ENCODE measurements at regions not wholly inside any gene's neighbourhood (a gene's known extent, or its start where the extent isn't known, plus 50 kb on each side); places are given as distances from the start of the nearest gene placed in this dataset.

- Histone ChIP-seq H3K27me3 (replicated peaks; ENCODE audit: control insufficient read depth, insufficient read depth, low read length) (no peaks in the 10 kb centered on the region; the same call in 1 of the 2 replicates), H3K4me1 (no peaks in the 10 kb centered on the region), H3K36me3 (ENCODE audit: control insufficient read depth, insufficient read depth, low read length) (no peaks in the 10 kb centered on the region), H3K4me3 (ENCODE audit: low read depth, low read length) (no peak overlapping the region), H3K9me3 (no peaks in the 10 kb centered on the region)
- no peaks in the 10 kb centered on the region for H3K9me3 Mint-ChIP-seq (ENCODE audit: unreplicated experiment)
- intact Hi-C loops (cut with micrococcal nuclease; ENCODE audit: unreplicated experiment) = no loop called here
- no peaks in the 10 kb centered on the region for H3K4me1 Mint-ChIP-seq (ENCODE audit: low read depth, unreplicated experiment)
- BruUV-seq (replicated peaks) = no TSS peak
- TF ChIP-seq, protein P1, sequence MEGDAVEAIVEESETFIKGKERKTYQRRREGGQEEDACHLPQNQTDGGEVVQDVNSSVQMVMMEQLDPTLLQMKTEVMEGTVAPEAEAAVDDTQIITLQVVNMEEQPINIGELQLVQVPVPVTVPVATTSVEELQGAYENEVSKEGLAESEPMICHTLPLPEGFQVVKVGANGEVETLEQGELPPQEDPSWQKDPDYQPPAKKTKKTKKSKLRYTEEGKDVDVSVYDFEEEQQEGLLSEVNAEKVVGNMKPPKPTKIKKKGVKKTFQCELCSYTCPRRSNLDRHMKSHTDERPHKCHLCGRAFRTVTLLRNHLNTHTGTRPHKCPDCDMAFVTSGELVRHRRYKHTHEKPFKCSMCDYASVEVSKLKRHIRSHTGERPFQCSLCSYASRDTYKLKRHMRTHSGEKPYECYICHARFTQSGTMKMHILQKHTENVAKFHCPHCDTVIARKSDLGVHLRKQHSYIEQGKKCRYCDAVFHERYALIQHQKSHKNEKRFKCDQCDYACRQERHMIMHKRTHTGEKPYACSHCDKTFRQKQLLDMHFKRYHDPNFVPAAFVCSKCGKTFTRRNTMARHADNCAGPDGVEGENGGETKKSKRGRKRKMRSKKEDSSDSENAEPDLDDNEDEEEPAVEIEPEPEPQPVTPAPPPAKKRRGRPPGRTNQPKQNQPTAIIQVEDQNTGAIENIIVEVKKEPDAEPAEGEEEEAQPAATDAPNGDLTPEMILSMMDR (IDR thresholded peaks at IDR 0.05; ENCODE audit: insufficient read depth in 1 of 2, low read depth in 1 of 2, low read length in 1 of 2, severe bottlenecking in 1 of 2, unreplicated experiment in 1 of 2) = no peak
- CTCF ChIA-PET = no interaction called here
- H3K27me3 Mint-ChIP-seq (ENCODE audit: insufficient read depth, unreplicated experiment) = peaks cover 12% of the 10 kb centered on the region
- no peaks in the 10 kb centered on the region for H3K36me3 Mint-ChIP-seq (ENCODE audit: insufficient read depth, unreplicated experiment)
- no peak overlapping the region for H3K27ac Mint-ChIP-seq (ENCODE audit: unreplicated experiment)
- no peak overlapping the region for H3K4me3 Mint-ChIP-seq (ENCODE audit: unreplicated experiment)
- POLR2A ChIA-PET = no interaction called here
- no peak for DNase-seq
Observed at GRCh38 chr7:41818765-41819398, 116.0 kb upstream of the INHBA start.

DNA sequence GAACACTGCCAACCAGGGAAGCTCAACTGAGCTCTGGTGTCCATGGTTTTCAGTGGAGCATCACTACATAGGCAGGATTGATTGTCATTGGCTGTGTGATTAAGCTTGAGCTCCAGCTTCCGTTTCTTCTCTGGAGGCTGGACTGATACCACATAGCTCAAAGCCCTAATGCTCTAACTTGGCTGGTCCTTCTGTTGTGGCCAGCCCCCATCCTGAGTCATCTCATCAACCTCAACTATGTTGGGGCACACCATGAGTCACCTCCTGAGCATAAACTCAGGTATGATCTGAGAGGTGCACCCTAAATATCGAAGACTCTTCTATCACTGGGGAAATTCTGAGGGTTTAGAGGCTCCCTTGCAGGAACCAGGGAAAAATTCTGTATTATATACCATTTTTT is 114.5 kb upstream of the INHBA start:
- H3K27me3 ChIP-seq (replicated peaks; ENCODE audit: control insufficient read depth, insufficient read depth, low read length) = peaks cover 2% of the 10 kb centered on the region
- H3K4me3 ChIP-seq (ENCODE audit: low read depth, low read length) = no peak overlapping the region
- Mint-ChIP-seq H3K4me3 (ENCODE audit: unreplicated experiment) (no peak overlapping the region), H3K36me3 (ENCODE audit: insufficient read depth, unreplicated experiment) (no peaks in the 10 kb centered on the region), H3K27ac (ENCODE audit: unreplicated experiment) (no peak overlapping the region), H3K9me3 (ENCODE audit: unreplicated experiment) (no peaks in the 10 kb centered on the region), H3K27me3 (ENCODE audit: insufficient read depth, unreplicated experiment) (peaks cover 21% of the 10 kb centered on the region), H3K4me1 (ENCODE audit: low read depth, unreplicated experiment) (no peaks in the 10 kb centered on the region)
- POLR2A ChIA-PET = no interaction called here
- intact Hi-C loops (cut with micrococcal nuclease; ENCODE audit: unreplicated experiment) = no loop called here
- no peak for DNase-seq
- no peaks in the 10 kb centered on the region for H3K9me3 ChIP-seq
- no peaks in the 10 kb centered on the region for H3K36me3 ChIP-seq (ENCODE audit: control insufficient read depth, insufficient read depth, low read length)
- H3K4me1 ChIP-seq = no peaks in the 10 kb centered on the region
- TF ChIP-seq, protein P1 (IDR thresholded peaks at IDR 0.05; ENCODE audit: insufficient read depth in 1 of 2, low read depth in 1 of 2, low read length in 1 of 2, severe bottlenecking in 1 of 2, unreplicated experiment in 1 of 2) = no peak
- CTCF ChIA-PET = no interaction called here
- BruUV-seq (replicated peaks) = no TSS peak

- Mint-ChIP-seq H3K27me3 (ENCODE audit: insufficient read depth, unreplicated experiment) (peaks cover 19% of the 10 kb centered on the region), H3K4me3 (ENCODE audit: unreplicated experiment) (no peak overlapping the region), H3K9me3 (ENCODE audit: unreplicated experiment) (no peaks in the 10 kb centered on the region), H3K36me3 (ENCODE audit: insufficient read depth, unreplicated experiment) (no peaks in the 10 kb centered on the region), H3K4me1 (ENCODE audit: low read depth, unreplicated experiment) (no peaks in the 10 kb centered on the region), H3K27ac (ENCODE audit: unreplicated experiment) (no peak overlapping the region)
- BruUV-seq (replicated peaks) = no TSS peak
- CTCF ChIA-PET = no interaction called here
- DNase-seq = no peak
- intact Hi-C loops (cut with micrococcal nuclease; ENCODE audit: unreplicated experiment) = no loop called here
- Histone ChIP-seq H3K9me3 (no peaks in the 10 kb centered on the region), H3K4me3 (ENCODE audit: low read depth, low read length) (no peak overlapping the region), H3K36me3 (ENCODE audit: control insufficient read depth, insufficient read depth, low read length) (no peaks in the 10 kb centered on the region), H3K27me3 (replicated peaks; ENCODE audit: control insufficient read depth, insufficient read depth, low read length) (peaks cover 2% of the 10 kb centered on the region), H3K4me1 (no peaks in the 10 kb centered on the region)
- TF ChIP-seq, protein P1 (IDR thresholded peaks at IDR 0.05; ENCODE audit: insufficient read depth in 1 of 2, low read depth in 1 of 2, low read length in 1 of 2, severe bottlenecking in 1 of 2, unreplicated experiment in 1 of 2) = no peak
- POLR2A ChIA-PET = no interaction called here
Observed at GRCh38 chr7:41816111-41816510, 113.2 kb upstream of the INHBA start.
